CD4-positive, alpha-beta T cell (primary cell): ENCODE measurements at regions not wholly inside any gene's neighbourhood (a gene's known extent, or its start where the extent isn't known, plus 50 kb on each side); places are given as distances from the start of the nearest gene placed in this dataset.

Source experiments
- ATAC-seq: fragments of 200-7000 bp; cut with Tn5 transposase; one replicate; pipeline ENCODE4 v1.10.0; 2022; ENCODE audit warnings: mild to moderate bottlenecking; ENCODE audit not compliant: poor library complexity
- CTCF ChIA-PET: fragments of 350-600 bp; sonication (Branson Sonifier 250); formaldehyde crosslinking; loops from one replicate; lab custom pipeline; 2021; ENCODE audit warnings: antibody characterized with exemption, inconsistent platforms; lab: Charles Lee
- POLR2A ChIA-PET: fragments of 350-600 bp; sonication (Branson Sonifier 250); formaldehyde crosslinking; loops from one replicate; lab custom pipeline; 2021; ENCODE audit warnings: antibody characterized with exemption, inconsistent platforms; lab: Charles Lee
- DNase-seq, 14 experiments: peaks; one replicate each; pipeline ENCODE4 v3.0.0-alpha.2; 2013 to 2020; ENCODE audit warnings: mixed read lengths in 2 of 14
- H3K27ac ChIP-seq, 2 donors: one replicate each; pipeline versions ENCODE4 v1.5.1 to v1.7.0; 2013; ENCODE audit warnings: low read length in 2 of 2, low read depth in 1 of 2, mild to moderate bottlenecking in 1 of 2
- H3K27me3 ChIP-seq, 2 experiments: 1 replicate in 1 of 2; 2 replicates in 1 of 2; pipeline versions ENCODE4 v1.6.1 to v1.7.0; 2013; ENCODE audit warnings: low read length in 2 of 2, control low read depth in 1 of 2, mild to moderate bottlenecking in 1 of 2, moderate library complexity in 1 of 2; ENCODE audit not compliant: insufficient read depth in 2 of 2, control insufficient read depth in 1 of 2
- H3K36me3 ChIP-seq: one replicate; pipeline ENCODE4 v1.6.1; 2013; ENCODE audit warnings: low read length, control low read depth; ENCODE audit not compliant: insufficient read depth
- H3K4me1 ChIP-seq: one replicate; pipeline ENCODE4 v1.6.1; 2013; ENCODE audit warnings: low read length, control low read depth; ENCODE audit not compliant: insufficient read depth
- H3K4me3 ChIP-seq: one replicate; pipeline ENCODE4 v1.5.1; 2013; ENCODE audit warnings: mild to moderate bottlenecking, low read length, moderate library complexity
- H3K9me3 ChIP-seq, 2 experiments: 1 replicate in 1 of 2; 2 replicates in 1 of 2; pipeline versions ENCODE4 v1.6.1 to v1.7.0; 2013; ENCODE audit warnings: low read length in 2 of 2, mild to moderate bottlenecking in 2 of 2, control low read depth in 1 of 2, moderate library complexity in 1 of 2; ENCODE audit not compliant: control insufficient read depth in 1 of 2, insufficient read depth in 1 of 2
- H3K27ac Mint-ChIP-seq: one replicate; pipeline ENCODE4 v1.8.0; 2020; ENCODE audit warnings: mixed read lengths
- H3K27me3 Mint-ChIP-seq: one replicate; pipeline ENCODE4 v1.8.0; 2021; ENCODE audit warnings: mixed read lengths
- H3K36me3 Mint-ChIP-seq: one replicate; pipeline ENCODE4 v1.8.0; 2021; ENCODE audit warnings: low read depth, mixed read lengths
- H3K4me1 Mint-ChIP-seq: one replicate; pipeline ENCODE4 v1.8.0; 2021; ENCODE audit warnings: low read depth, mixed read lengths
- H3K4me3 Mint-ChIP-seq: one replicate; pipeline ENCODE4 v1.8.0; 2020; ENCODE audit warnings: mild to moderate bottlenecking, mixed read lengths
- H3K9me3 Mint-ChIP-seq: one replicate; pipeline ENCODE4 v1.8.0; 2020; ENCODE audit warnings: mixed read lengths
- CTCF ChIP-seq: fragments of 200-600 bp; IDR thresholded peaks from one replicate; pipeline ENCODE4 v1.8.0; 2022; ENCODE audit warnings: antibody characterized with exemption, mild to moderate bottlenecking
- intact Hi-C, 2 experiments: fragments of 100-400 bp; cut with DNase I in 1 of 2; cut with micrococcal nuclease in 1 of 2; formaldehyde crosslinking; loops; one replicate each; pipeline versions ENCODE4 v1.15.1 to v1.9.0; 2023 to 2025; cut with DNase I, micrococcal nuclease

- ATAC-seq (no peak), DNase-seq (no peak)
- ChIA-PET POLR2A (no interaction called here), CTCF (no interaction called here)
- H3K27ac Mint-ChIP-seq: no peak overlapping the region
- no peaks in the 10 kb centered on the region for H3K4me1 Mint-ChIP-seq
- no peak overlapping the region for H3K4me3 ChIP-seq
- peaks cover 27% of the 10 kb centered on the region for H3K27me3 Mint-ChIP-seq
- H3K4me3 Mint-ChIP-seq: no peak overlapping the region
- H3K36me3 ChIP-seq: no peaks in the 10 kb centered on the region
- intact Hi-C loops: no loop called here
- peaks cover 2 to 10% of the 10 kb centered on the region in 2 experiments for H3K27me3 ChIP-seq
- H3K27ac ChIP-seq: no peak overlapping the region
- no peaks in the 10 kb centered on the region for H3K4me1 ChIP-seq
- H3K9me3 Mint-ChIP-seq: no peaks in the 10 kb centered on the region
- TF ChIP-seq CTCF: no peak
- peaks cover 0 to 2% of the 10 kb centered on the region in 2 experiments for H3K9me3 ChIP-seq
- H3K36me3 Mint-ChIP-seq: no peaks in the 10 kb centered on the region
These were observed 106.7 kb upstream of the CAV2 start for GRCh38 chr7:116392806-116393205.

GRCh38 chr7:116393654-116394053 is 105.9 kb upstream of the CAV2 start:
- no peaks in the 10 kb centered on the region for H3K4me1 ChIP-seq
- no peak for TF ChIP-seq CTCF
- H3K27me3 ChIP-seq: peaks cover 2 to 10% of the 10 kb centered on the region in 2 experiments
- no peak overlapping the region for H3K4me3 Mint-ChIP-seq
- H3K9me3 ChIP-seq: peaks cover 0 to 5% of the 10 kb centered on the region in 2 experiments
- H3K4me1 Mint-ChIP-seq: no peaks in the 10 kb centered on the region
- H3K4me3 ChIP-seq: no peak overlapping the region
- no peak for ATAC-seq
- H3K36me3 Mint-ChIP-seq: no peaks in the 10 kb centered on the region
- no peaks in the 10 kb centered on the region for H3K9me3 Mint-ChIP-seq
- DNase-seq: no peak
- H3K27ac Mint-ChIP-seq: no peak overlapping the region
- intact Hi-C loops: no loop called here
- ChIA-PET POLR2A (no interaction called here), CTCF (no interaction called here)
- no peak overlapping the region for H3K27ac ChIP-seq
- H3K27me3 Mint-ChIP-seq: peaks cover 29% of the 10 kb centered on the region
- no peaks in the 10 kb centered on the region for H3K36me3 ChIP-seq

GRCh38 chr7:116394106-116394505 is 105.4 kb upstream of the CAV2 start:
- Mint-ChIP-seq H3K27ac (no peak overlapping the region), H3K4me1 (no peaks in the 10 kb centered on the region), H3K27me3 (peaks cover 29% of the 10 kb centered on the region), H3K36me3 (no peaks in the 10 kb centered on the region), H3K4me3 (no peak overlapping the region), H3K9me3 (no peaks in the 10 kb centered on the region)
- intact Hi-C loops: no loop called here
- DNase-seq: no peak
- Histone ChIP-seq H3K4me1 (no peaks in the 10 kb centered on the region), H3K9me3 (peaks cover 0 to 5% of the 10 kb centered on the region in 2 experiments), H3K36me3 (no peaks in the 10 kb centered on the region), H3K4me3 (no peak overlapping the region), H3K27me3 (peaks cover 2 to 10% of the 10 kb centered on the region in 2 experiments), H3K27ac (no peak overlapping the region)
- no peak for TF ChIP-seq CTCF
- ChIA-PET POLR2A (no interaction called here), CTCF (no interaction called here)
- ATAC-seq: no peak
